CD4-positive, alpha-beta memory T cell (primary cell): ENCODE measurements at regions not wholly inside any gene's neighbourhood (a gene's known extent, or its start where the extent isn't known, plus 50 kb on each side); places are given as distances from the start of the nearest gene placed in this dataset.

Experiments
- CTCF ChIA-PET: fragments of 350-600 bp; sonication (Branson Sonifier 250); formaldehyde crosslinking; loops from one replicate; lab custom pipeline; 2021; ENCODE audit warnings: inconsistent platforms; ENCODE audit not compliant: partially characterized antibody; lab: Charles Lee
- POLR2A ChIA-PET: fragments of 350-600 bp; sonication (Branson Sonifier 250); formaldehyde crosslinking; loops from one replicate; lab custom pipeline; 2021; ENCODE audit not compliant: partially characterized antibody; lab: Charles Lee
- DNase-seq, 5 donors: peaks; one replicate each; pipeline versions ENCODE4 v3.0.0 to v3.0.0-alpha.2; 2020 to 2022; ENCODE audit warnings: mixed read lengths in 1 of 5
- H3K27ac ChIP-seq: one replicate; pipeline ENCODE4 v1.7.0; 2013; ENCODE audit warnings: low read depth, low read length
- H3K27me3 ChIP-seq: 2 replicates; pipeline ENCODE4 v1.7.0; 2013; ENCODE audit warnings: mild to moderate bottlenecking, low read length, moderate library complexity; ENCODE audit not compliant: insufficient read depth
- H3K36me3 ChIP-seq: 2 replicates; pipeline ENCODE4 v1.7.0; 2013; ENCODE audit warnings: mild to moderate bottlenecking, low read length, moderate library complexity; ENCODE audit not compliant: insufficient read depth
- H3K4me1 ChIP-seq: 2 replicates; pipeline ENCODE4 v1.7.0; 2013; ENCODE audit warnings: mild to moderate bottlenecking, low read length, moderate library complexity; ENCODE audit not compliant: insufficient read depth
- H3K4me3 ChIP-seq, 2 donors: one replicate each; pipeline ENCODE4 v1.7.0; 2013; ENCODE audit warnings: low read length in 2 of 2, mild to moderate bottlenecking in 1 of 2
- H3K9me3 ChIP-seq, 2 donors: one replicate each; pipeline ENCODE4 v1.7.0; 2013; ENCODE audit warnings: low read length in 2 of 2, control low read depth in 1 of 2; ENCODE audit not compliant: control insufficient read depth in 1 of 2
- H3K27ac Mint-ChIP-seq, 7 donors: one replicate each; pipeline ENCODE4 v1.8.0; 2020 to 2021; ENCODE audit warnings: mixed read lengths in 7 of 7, mild to moderate bottlenecking in 6 of 7, inconsistent platforms in 3 of 7, moderate library complexity in 3 of 7
- H3K27me3 Mint-ChIP-seq, 2 donors: one replicate each; pipeline ENCODE4 v1.8.0; 2020 to 2021; ENCODE audit warnings: mixed read lengths in 2 of 2
- H3K36me3 Mint-ChIP-seq, 2 donors: one replicate each; pipeline ENCODE4 v1.8.0; 2020 to 2021; ENCODE audit warnings: mixed read lengths in 2 of 2, inconsistent platforms in 1 of 2, mild to moderate bottlenecking in 1 of 2
- H3K4me1 Mint-ChIP-seq, 4 donors: one replicate each; pipeline ENCODE4 v1.8.0; 2020 to 2021; ENCODE audit warnings: mixed read lengths in 4 of 4, mild to moderate bottlenecking in 1 of 4
- H3K4me3 Mint-ChIP-seq, 8 donors: one replicate each; pipeline ENCODE4 v1.8.0; 2020 to 2021; ENCODE audit warnings: mixed read lengths in 8 of 8, mild to moderate bottlenecking in 7 of 8, moderate library complexity in 6 of 8, inconsistent platforms in 3 of 8
- H3K9me3 Mint-ChIP-seq, 8 donors: one replicate each; pipeline ENCODE4 v1.8.0; 2020 to 2021; ENCODE audit warnings: mixed read lengths in 8 of 8, mild to moderate bottlenecking in 5 of 8, inconsistent platforms in 3 of 8, moderate library complexity in 1 of 8
- intact Hi-C: fragments of 100-400 bp; cut with micrococcal nuclease; formaldehyde crosslinking; loops from one replicate; pipeline ENCODE4 v1.15.1; 2023

DNA sequence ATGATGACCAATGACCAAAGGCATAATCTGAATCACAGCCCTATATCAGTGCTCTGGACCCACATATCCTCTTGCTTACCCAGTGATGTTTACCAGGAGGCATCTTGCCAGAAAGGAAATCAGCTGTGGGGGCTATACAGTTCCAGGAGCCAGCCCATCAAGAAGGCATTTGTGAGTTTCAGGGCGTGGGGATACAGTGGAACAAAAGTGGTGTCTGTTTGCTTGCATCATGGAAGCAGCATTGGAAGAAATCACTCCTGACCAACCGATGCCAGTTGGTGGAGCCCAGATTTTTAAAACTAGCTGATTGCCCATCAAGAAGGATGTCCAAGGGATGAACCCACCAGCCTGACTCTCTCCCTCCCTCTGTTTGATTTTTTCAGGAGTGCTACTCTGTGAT lies 106.5 kb upstream of the EGFLAM start:
- H3K4me1 ChIP-seq, result no peaks in the 10 kb centered on the region
- H3K4me3 ChIP-seq, result no peak overlapping the region
- Mint-ChIP-seq H3K4me1 (no peaks in the 10 kb centered on the region), H3K36me3 (no peaks in the 10 kb centered on the region), H3K4me3 (no peak overlapping the region), H3K9me3 (no peaks in the 10 kb centered on the region), H3K27me3 (peaks cover 0 to 9% of the 10 kb centered on the region in 2 donors), H3K27ac (no peak overlapping the region)
- no peaks in the 10 kb centered on the region for H3K9me3 ChIP-seq
- no peaks in the 10 kb centered on the region for H3K36me3 ChIP-seq
- no peaks in the 10 kb centered on the region for H3K27me3 ChIP-seq
- ChIA-PET CTCF (no interaction called here), POLR2A (no interaction called here)
- DNase-seq, result no peak
- intact Hi-C loops, result no loop called here
- H3K27ac ChIP-seq, result no peak overlapping the region

DNA sequence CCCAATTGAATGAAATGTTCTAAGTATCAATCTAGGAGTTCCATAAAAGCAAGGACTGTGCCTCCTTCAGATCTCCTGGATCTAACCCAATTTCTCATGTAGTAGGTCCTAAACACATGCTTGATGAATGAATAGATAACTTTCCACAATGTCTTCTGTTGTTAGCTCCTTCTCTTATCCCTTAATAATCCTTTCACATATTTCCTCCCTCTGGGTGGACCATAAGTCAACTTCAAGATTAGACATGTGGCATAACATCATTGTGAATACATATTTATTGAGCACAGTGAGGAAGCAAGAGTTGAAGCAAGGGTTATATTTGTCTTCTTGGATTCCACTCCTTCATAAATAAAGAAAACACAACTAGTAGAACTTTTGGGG lies 108.6 kb upstream of the EGFLAM start:
- no peak overlapping the region for H3K27ac Mint-ChIP-seq
- Histone ChIP-seq H3K4me1 (no peaks in the 10 kb centered on the region), H3K9me3 (no peaks in the 10 kb centered on the region), H3K27me3 (no peaks in the 10 kb centered on the region), H3K36me3 (no peaks in the 10 kb centered on the region), H3K27ac (no peak overlapping the region), H3K4me3 (no peak overlapping the region)
- H3K36me3 Mint-ChIP-seq, result no peaks in the 10 kb centered on the region
- H3K27me3 Mint-ChIP-seq, result peaks cover 0 to 7% of the 10 kb centered on the region in 2 donors
- intact Hi-C loops, result no loop called here
- H3K4me3 Mint-ChIP-seq, result no peak overlapping the region
- POLR2A ChIA-PET, result no interaction called here
- H3K4me1 Mint-ChIP-seq, result no peaks in the 10 kb centered on the region
- no peak for DNase-seq
- CTCF ChIA-PET, result interaction anchor here (0.6 kb wide), 1 partner anchor 1595 kb away, joined by 3 read pairs; no protein-coding TSS in a partner anchor
- no peaks in the 10 kb centered on the region for H3K9me3 Mint-ChIP-seq

DNA sequence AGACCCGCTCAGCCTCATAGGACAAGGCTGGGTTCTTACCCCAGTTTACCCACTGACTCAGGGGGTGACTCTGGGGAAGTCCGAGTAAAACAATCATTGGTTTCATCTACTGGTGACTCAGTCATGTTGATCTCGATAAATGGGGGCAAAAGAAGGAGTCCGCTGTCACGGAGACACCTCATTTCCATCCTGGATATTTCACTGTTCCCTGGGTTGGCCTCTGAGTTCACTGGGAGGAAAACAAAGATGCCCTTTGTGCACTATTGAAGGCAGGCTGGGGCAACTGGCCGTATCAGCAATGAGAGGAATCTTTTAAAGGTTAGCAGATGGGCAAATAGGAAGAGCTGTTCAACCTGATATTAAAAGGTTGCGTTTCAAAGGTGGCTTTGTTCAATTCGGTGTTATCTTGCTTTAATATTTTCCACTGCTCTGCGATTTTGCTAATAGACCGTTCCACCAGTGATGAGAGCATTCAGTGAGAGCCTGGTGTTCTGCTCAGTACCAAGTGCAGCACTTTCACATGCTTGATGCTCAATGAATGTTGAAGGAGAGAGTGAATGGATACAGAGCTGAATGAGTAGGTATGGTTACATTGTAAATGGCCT lies 110.2 kb upstream of the EGFLAM start:
- CTCF ChIA-PET, result no interaction called here
- H3K27ac ChIP-seq, result no peak overlapping the region

DNA sequence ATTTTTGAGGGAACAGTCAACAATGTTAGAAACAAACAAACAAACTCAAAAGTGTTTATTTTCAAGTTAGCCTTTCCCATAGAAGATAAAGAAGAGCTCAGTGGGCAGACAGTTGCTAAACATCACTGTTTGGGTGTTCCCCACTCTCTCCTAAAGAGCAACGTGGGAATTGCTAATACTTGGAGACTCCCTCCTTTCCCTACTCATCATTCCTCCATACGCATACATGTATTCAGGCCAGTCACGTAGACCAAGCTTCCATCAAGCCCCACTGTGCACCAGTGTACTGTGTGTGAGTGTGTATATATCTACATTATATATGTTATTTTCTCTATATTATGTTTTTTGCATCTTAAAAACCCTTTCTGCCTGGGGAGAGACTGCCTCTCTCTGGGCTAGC lies 115.0 kb upstream of the EGFLAM start:
- no peak overlapping the region for H3K4me3 Mint-ChIP-seq
- no peaks in the 10 kb centered on the region for H3K27me3 ChIP-seq
- ChIA-PET POLR2A (no interaction called here), CTCF (no interaction called here)
- no peak overlapping the region for H3K27ac ChIP-seq
- no peaks in the 10 kb centered on the region for H3K36me3 ChIP-seq
- no peaks in the 10 kb centered on the region for H3K36me3 Mint-ChIP-seq
- H3K4me3 ChIP-seq, result no peak overlapping the region
- H3K4me1 Mint-ChIP-seq, result no peaks in the 10 kb centered on the region
- intact Hi-C loops, result no loop called here
- no peak overlapping the region for H3K27ac Mint-ChIP-seq
- no peaks in the 10 kb centered on the region for H3K4me1 ChIP-seq
- H3K9me3 Mint-ChIP-seq, result peaks cover 0 to 2% (median 0%) of the 10 kb centered on the region in 8 donors
- H3K27me3 Mint-ChIP-seq, result no peaks in the 10 kb centered on the region
- H3K9me3 ChIP-seq, result no peaks in the 10 kb centered on the region
- DNase-seq, result no peak

More for the DNA sequence above, 110.2 kb upstream of the EGFLAM start:
- no peaks in the 10 kb centered on the region for H3K9me3 ChIP-seq
- no peaks in the 10 kb centered on the region for H3K4me1 ChIP-seq
- Mint-ChIP-seq H3K9me3 (no peaks in the 10 kb centered on the region), H3K27me3 (peaks cover 0 to 3% of the 10 kb centered on the region in 2 donors), H3K4me3 (no peak overlapping the region), H3K4me1 (no peaks in the 10 kb centered on the region), H3K27ac (no peak overlapping the region), H3K36me3 (no peaks in the 10 kb centered on the region)
- no peak overlapping the region for H3K4me3 ChIP-seq
- no peaks in the 10 kb centered on the region for H3K36me3 ChIP-seq
- no peaks in the 10 kb centered on the region for H3K27me3 ChIP-seq
- intact Hi-C loops, result no loop called here
- DNase-seq, result no peak
- POLR2A ChIA-PET, result no interaction called here

DNA sequence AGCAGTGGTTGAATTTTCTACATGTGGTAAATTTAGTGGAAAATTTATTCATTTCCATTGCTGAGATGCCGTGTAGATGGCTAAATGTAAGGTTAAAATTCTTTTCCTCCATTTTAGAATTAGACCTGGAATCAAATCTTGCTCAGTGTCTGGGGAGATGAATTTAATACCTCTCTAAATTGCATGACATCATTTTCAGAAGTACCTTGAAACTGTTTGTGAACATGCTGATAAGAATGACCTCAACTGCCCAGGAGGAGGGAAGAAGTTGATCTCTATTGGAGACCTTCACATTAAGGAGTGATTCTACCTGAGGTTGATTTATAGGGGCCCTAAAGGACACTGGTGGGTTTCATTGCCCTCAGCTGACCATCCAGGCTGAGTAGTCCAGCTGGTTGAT lies 116.7 kb upstream of the EGFLAM start:
- H3K27ac ChIP-seq, result no peak overlapping the region
- no peaks in the 10 kb centered on the region for H3K27me3 ChIP-seq
- Mint-ChIP-seq H3K27ac (no peak overlapping the region), H3K36me3 (no peaks in the 10 kb centered on the region), H3K4me1 (no peaks in the 10 kb centered on the region), H3K27me3 (no peaks in the 10 kb centered on the region), H3K4me3 (no peak overlapping the region), H3K9me3 (peaks cover 0 to 3% (median 0%) of the 10 kb centered on the region in 8 donors)
- H3K4me3 ChIP-seq, result no peak overlapping the region
- intact Hi-C loops, result no loop called here
- POLR2A ChIA-PET, result no interaction called here
- CTCF ChIA-PET, result no interaction called here
- no peaks in the 10 kb centered on the region for H3K4me1 ChIP-seq
- no peaks in the 10 kb centered on the region for H3K36me3 ChIP-seq
- no peak for DNase-seq
- no peaks in the 10 kb centered on the region for H3K9me3 ChIP-seq

DNA sequence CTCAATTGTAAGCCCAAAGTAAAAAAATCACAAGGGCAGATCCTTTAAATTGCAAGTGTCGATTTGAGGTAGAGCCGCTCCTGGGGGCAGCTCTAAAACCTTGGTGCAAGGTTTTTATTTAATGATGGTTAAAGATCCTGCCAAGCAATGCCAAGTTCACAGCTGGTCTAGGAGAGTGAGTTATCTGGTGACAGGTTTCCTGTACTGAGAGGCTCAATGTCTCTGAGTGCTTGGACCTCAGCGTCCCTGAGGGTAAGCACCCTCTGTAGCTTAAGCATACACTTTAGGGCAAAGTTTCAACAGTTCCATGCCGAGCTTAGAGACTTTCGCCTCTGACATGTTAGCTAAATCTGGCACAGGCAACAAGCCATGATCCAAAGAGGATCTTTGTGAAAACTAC lies 119.8 kb upstream of the EGFLAM start:
- no peak overlapping the region for H3K4me3 ChIP-seq
- Mint-ChIP-seq H3K27me3 (no peaks in the 10 kb centered on the region), H3K4me3 (no peak overlapping the region), H3K4me1 (no peaks in the 10 kb centered on the region), H3K9me3 (peaks cover 0 to 4% (median 0%) of the 10 kb centered on the region in 8 donors), H3K27ac (no peak overlapping the region), H3K36me3 (no peaks in the 10 kb centered on the region)
- intact Hi-C loops, result no loop called here
- DNase-seq, result no peak
- ChIA-PET CTCF (interaction anchor here (1.3 kb wide), 1 partner anchor 54 kb away, joined by 4 read pairs; no protein-coding TSS in a partner anchor), POLR2A (no interaction called here)
- H3K9me3 ChIP-seq, result no peaks in the 10 kb centered on the region
- no peaks in the 10 kb centered on the region for H3K27me3 ChIP-seq
- no peak overlapping the region for H3K27ac ChIP-seq
- H3K36me3 ChIP-seq, result no peaks in the 10 kb centered on the region
- H3K4me1 ChIP-seq, result no peaks in the 10 kb centered on the region

DNA sequence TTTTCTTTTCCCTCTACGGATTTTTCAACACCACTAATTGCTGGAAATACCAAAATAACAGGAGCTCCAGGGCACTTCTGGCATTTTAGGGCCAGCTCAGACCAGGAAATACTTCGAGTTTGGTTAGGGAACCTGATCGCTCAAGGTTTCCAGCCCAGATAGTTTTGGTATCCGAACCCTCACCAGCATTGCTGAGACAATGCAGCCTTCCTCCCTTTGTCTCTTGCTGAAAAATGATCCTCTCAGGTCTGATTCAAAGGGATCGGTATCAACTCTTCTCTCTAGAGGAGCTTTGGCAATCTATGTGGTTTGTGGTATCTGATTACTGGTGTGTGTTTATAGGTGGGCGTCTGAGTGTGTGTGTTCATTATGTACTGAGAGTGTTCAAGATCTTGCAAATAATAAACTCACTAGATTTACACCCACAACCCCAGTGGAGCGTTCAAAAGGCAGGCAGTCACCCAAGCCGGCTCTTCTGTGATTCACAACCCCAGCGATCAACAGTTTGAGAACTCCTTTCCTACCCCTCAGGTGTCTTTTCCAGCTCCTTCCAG lies 122.8 kb upstream of the EGFLAM start:
- no peak for DNase-seq
- H3K9me3 ChIP-seq, result no peaks in the 10 kb centered on the region
- no peaks in the 10 kb centered on the region for H3K27me3 ChIP-seq
- no peak overlapping the region for H3K4me3 ChIP-seq
- intact Hi-C loops, result no loop called here
- H3K4me1 ChIP-seq, result no peaks in the 10 kb centered on the region
- peaks cover 0 to 7% (median 0%) of the 10 kb centered on the region in 8 donors for H3K9me3 Mint-ChIP-seq
- H3K27me3 Mint-ChIP-seq, result no peaks in the 10 kb centered on the region
- CTCF ChIA-PET, result no interaction called here
- POLR2A ChIA-PET, result no interaction called here
- no peak overlapping the region for H3K4me3 Mint-ChIP-seq
- no peak overlapping the region for H3K27ac ChIP-seq
- no peaks in the 10 kb centered on the region for H3K36me3 ChIP-seq
- H3K4me1 Mint-ChIP-seq, result no peaks in the 10 kb centered on the region
- no peak overlapping the region for H3K27ac Mint-ChIP-seq
- H3K36me3 Mint-ChIP-seq, result no peaks in the 10 kb centered on the region
